Loucy (cell line): ENCODE measurements at regions not wholly inside any gene's neighbourhood (a gene's known extent, or its start where the extent isn't known, plus 50 kb on each side); places are given as distances from the start of the nearest gene placed in this dataset.

Source experiments
- H2AFZ ChIP-seq: fragments of 200-600 bp; sonication (generic); 2 replicates; pipeline ENCODE4 v1.6.0; 2016; ENCODE audit warnings: antibody characterized with exemption, mild to moderate bottlenecking, low read length, moderate library complexity
- H3F3A ChIP-seq: fragments of 200-600 bp; 2 replicates; pipeline ENCODE4 v1.6.0; 2016; ENCODE audit warnings: antibody characterized with exemption, low read depth, mild to moderate bottlenecking
- H3K27me3 ChIP-seq: fragments of 200-600 bp; sonication (generic); 2 replicates; pipeline ENCODE4 v1.6.1; 2014; ENCODE audit warnings: low read length, mild to moderate bottlenecking; ENCODE audit not compliant: insufficient read depth, poor library complexity, severe bottlenecking
- H3K36me3 ChIP-seq: fragments of 200-600 bp; sonication (generic); 2 replicates; pipeline ENCODE4 v1.6.1; 2016; ENCODE audit warnings: low read length; ENCODE audit not compliant: insufficient read depth
- H3K4me1 ChIP-seq: fragments of 200-600 bp; sonication (generic); 2 replicates; pipeline ENCODE4 v1.5.1; 2014; ENCODE audit warnings: low read length, mild to moderate bottlenecking; ENCODE audit not compliant: insufficient read depth, poor library complexity, severe bottlenecking
- H3K4me2 ChIP-seq: fragments of 200-600 bp; sonication (generic); 2 replicates; pipeline ENCODE4 v1.6.0; 2014; ENCODE audit warnings: antibody characterized with exemption, low read length, low read depth, mild to moderate bottlenecking; ENCODE audit not compliant: poor library complexity, severe bottlenecking
- H3K4me3 ChIP-seq: fragments of 200-600 bp; sonication (generic); 2 replicates; pipeline ENCODE4 v1.5.1; 2014; ENCODE audit warnings: low read length, mild to moderate bottlenecking, mixed read lengths; ENCODE audit not compliant: poor library complexity, severe bottlenecking
- H3K79me2 ChIP-seq: fragments of 200-600 bp; sonication (generic); 2 replicates; pipeline ENCODE4 v1.6.1; 2014; ENCODE audit warnings: low read length; ENCODE audit not compliant: insufficient read depth
- H3K9ac ChIP-seq: fragments of 200-600 bp; sonication (generic); 2 replicates; pipeline ENCODE4 v1.6.0; 2014; ENCODE audit warnings: mild to moderate bottlenecking, low read depth, low read length, moderate library complexity; ENCODE audit not compliant: poor library complexity, severe bottlenecking
- H3K9me2 ChIP-seq: fragments of 200-600 bp; sonication (generic); replicated peaks from 2 replicates; pipeline ENCODE4 v1.6.1; 2016; ENCODE audit warnings: low read depth, low read length, mixed read lengths
- H3K9me3 ChIP-seq: fragments of 200-600 bp; sonication (generic); 2 replicates; pipeline ENCODE4 v1.6.1; 2014; ENCODE audit warnings: mild to moderate bottlenecking, antibody characterized with exemption, low read length, low read depth; ENCODE audit not compliant: insufficient read depth
- H4K20me1 ChIP-seq: fragments of 200-600 bp; sonication (generic); 2 replicates; pipeline ENCODE4 v1.6.0; 2014; ENCODE audit warnings: antibody characterized with exemption, low read length, mild to moderate bottlenecking; ENCODE audit not compliant: insufficient read depth, poor library complexity, severe bottlenecking
- CTCF ChIP-seq: fragments of 200-600 bp; sonication (generic); conservative IDR thresholded peaks from 2 replicates; pipeline ENCODE4 v1.5.1; 2014; ENCODE audit warnings: mild to moderate bottlenecking, antibody characterized with exemption, low read length
- EZH2phosphoT487 ChIP-seq: fragments of 200-600 bp; IDR thresholded peaks from 2 replicates; pipeline ENCODE4 v1.6.1; 2018; ENCODE audit warnings: antibody characterized with exemption, mild to moderate bottlenecking, moderate library complexity, borderline replicate concordance

- no peaks in the 10 kb centered on the region for H3K36me3 ChIP-seq
- H3K4me1 ChIP-seq = no peaks in the 10 kb centered on the region
Measured at GRCh38 chr5:13357929-13358328, 586.6 kb downstream of the DNAH5 start.

GRCh38 chr5:13356226-13356625 lies 588.3 kb downstream of the DNAH5 start:
- TF ChIP-seq CTCF (no peak), EZH2phosphoT487 (no peak)

More at GRCh38 chr5:13357929-13358328, 586.6 kb downstream of the DNAH5 start:
- Histone ChIP-seq H4K20me1 (no peaks in the 10 kb centered on the region), H3K9me3 (no peaks in the 10 kb centered on the region), H3K9ac (no peak overlapping the region), H3K9me2 (no peaks in the 10 kb centered on the region), H2AFZ (no peak overlapping the region), H3K27me3 (no peaks in the 10 kb centered on the region), H3F3A (no peaks in the 10 kb centered on the region), H3K79me2 (no peaks in the 10 kb centered on the region), H3K4me3 (no peak overlapping the region), H3K4me2 (no peak overlapping the region)
- TF ChIP-seq CTCF (no peak), EZH2phosphoT487 (no peak)

GRCh38 chr5:13354611-13355010 lies 589.9 kb downstream of the DNAH5 start:
- no peak for TF ChIP-seq EZH2phosphoT487
- TF ChIP-seq CTCF = no peak
- Histone ChIP-seq H3K4me2 (no peak overlapping the region), H3K9me3 (no peaks in the 10 kb centered on the region; the same call in 1 of the 2 replicates), H3K4me3 (no peak overlapping the region), H3F3A (no peaks in the 10 kb centered on the region), H3K36me3 (no peaks in the 10 kb centered on the region), H3K9me2 (no peaks in the 10 kb centered on the region), H3K27me3 (no peaks in the 10 kb centered on the region), H4K20me1 (no peaks in the 10 kb centered on the region), H3K9ac (no peak overlapping the region), H3K4me1 (no peaks in the 10 kb centered on the region), H3K79me2 (no peaks in the 10 kb centered on the region), H2AFZ (no peak overlapping the region)

More at GRCh38 chr5:13356226-13356625, 588.3 kb downstream of the DNAH5 start:
- H3K27me3 ChIP-seq = no peaks in the 10 kb centered on the region
- no peak overlapping the region for H2AFZ ChIP-seq
- H3K9me2 ChIP-seq = no peaks in the 10 kb centered on the region
- no peaks in the 10 kb centered on the region for H3F3A ChIP-seq
- H3K36me3 ChIP-seq = no peaks in the 10 kb centered on the region
- H4K20me1 ChIP-seq = no peaks in the 10 kb centered on the region
- no peak overlapping the region for H3K4me2 ChIP-seq
- H3K9me3 ChIP-seq = no peaks in the 10 kb centered on the region; the same call in 1 of the 2 replicates
- no peaks in the 10 kb centered on the region for H3K4me1 ChIP-seq
- H3K4me3 ChIP-seq = no peak overlapping the region
- no peak overlapping the region for H3K9ac ChIP-seq
- no peaks in the 10 kb centered on the region for H3K79me2 ChIP-seq
